HG03039 (cell line): ENCODE measurements at regions not wholly inside any gene's neighbourhood (a gene's known extent, or its start where the extent isn't known, plus 50 kb on each side); places are given as distances from the start of the nearest gene placed in this dataset.
"Not testable (repeated sequence)": the region's sequence is repeated elsewhere in the genome, so short reads cannot be mapped to it uniquely, and the experiment has no call there.

Experiments used
- ATAC-seq: cut with Tn5 transposase; IDR thresholded peaks from one replicate; pipeline ENCODE4 v1.9.1; 2021; ENCODE audit warnings: mild to moderate bottlenecking, moderate library complexity; ENCODE audit not compliant: unreplicated experiment

DNA sequence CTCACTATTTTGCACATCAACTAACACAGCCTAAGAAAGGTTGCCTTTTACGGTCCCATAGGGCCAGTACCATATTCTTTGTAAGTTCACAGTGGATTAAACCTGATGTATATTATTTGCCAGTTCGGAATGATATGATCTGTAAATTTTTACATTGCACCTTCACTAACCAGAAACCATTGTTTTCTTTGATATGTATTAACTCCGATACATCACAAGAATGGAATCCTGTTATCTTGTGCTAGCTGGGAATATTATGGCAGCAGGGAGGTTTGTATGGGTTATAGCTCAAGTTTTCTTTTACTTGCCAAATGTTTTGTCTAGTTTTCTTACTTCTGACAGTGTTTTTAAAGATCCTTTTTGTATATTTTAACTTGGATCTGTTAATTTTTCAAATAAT, 51.4 kb upstream of the S1PR1 start:
- no peak for ATAC-seq

GRCh38 chr1:101183388-101183699, 53.5 kb upstream of the S1PR1 start:
- no peak for ATAC-seq

- no peak for ATAC-seq
Measured at GRCh38 chr1:101182627-101183387, 54.0 kb upstream of the S1PR1 start.

DNA sequence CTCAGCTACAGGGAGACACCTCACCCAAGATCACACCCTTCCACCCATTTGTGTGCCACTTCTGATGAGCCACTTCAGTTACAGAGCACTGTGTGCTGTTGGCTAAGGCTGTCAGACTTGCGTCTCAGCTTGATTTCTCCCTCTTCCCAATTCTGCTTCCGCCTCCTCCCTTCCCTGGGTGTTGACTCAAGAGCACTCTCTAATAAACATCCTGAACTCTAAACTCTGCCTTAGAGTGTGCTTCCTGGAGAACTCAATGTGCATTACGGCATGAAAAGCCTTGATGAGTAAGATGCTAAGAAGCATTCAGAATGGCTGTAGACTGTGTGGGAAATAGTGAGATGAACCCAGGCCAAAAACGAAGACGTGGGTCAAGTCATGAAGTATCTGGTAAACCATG, 54.9 kb upstream of the S1PR1 start:
- no peak for ATAC-seq

GRCh38 chr1:101178688-101179491, 57.9 kb upstream of the S1PR1 start:
- peak; percentile 89 for ATAC-seq

- no peak for ATAC-seq
Measured at GRCh38 chr1:101178341-101178687, 58.5 kb upstream of the S1PR1 start.

DNA sequence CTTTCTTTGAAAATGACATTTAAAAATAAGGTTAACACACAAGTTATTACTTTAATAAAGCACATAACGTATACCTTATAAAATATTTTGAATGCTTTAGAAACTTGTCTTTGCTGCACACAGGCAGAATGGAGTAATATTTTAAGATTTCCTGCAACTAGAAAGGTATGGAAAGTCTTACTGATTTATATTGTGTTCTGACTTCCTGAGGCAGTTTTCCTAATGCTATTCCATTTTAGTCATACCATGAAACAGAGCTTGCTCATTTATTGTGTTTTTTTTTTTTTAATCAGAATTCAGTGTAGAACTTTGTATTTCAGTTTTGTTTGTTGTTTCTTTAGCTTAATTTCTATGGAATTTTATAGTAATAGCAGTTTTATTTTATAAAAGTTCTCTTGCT, 60.9 kb upstream of the S1PR1 start:
- ATAC-seq: no peak

DNA sequence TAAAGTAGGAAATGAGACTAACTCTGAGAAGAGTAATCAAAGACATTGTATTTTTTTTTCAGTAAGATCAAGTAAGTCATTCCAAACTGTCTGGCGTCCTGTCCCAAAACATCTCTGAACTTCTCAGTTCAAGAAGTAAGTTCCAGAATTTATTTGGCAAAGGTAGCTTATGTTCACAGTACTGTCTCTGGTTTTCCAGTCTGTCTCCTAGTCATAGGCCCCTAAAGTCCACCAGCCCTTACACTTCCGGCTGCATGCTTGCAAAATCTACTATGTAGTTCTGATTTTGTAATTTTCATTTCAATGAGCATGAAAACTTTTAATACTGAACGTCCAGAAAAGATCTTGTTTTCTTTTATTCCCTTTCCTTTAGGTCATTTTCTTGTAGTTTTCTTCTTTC, 61.4 kb upstream of the S1PR1 start:
- ATAC-seq: no peak

GRCh38 chr1:101174722-101175121, 62.1 kb upstream of the S1PR1 start:
- ATAC-seq: no peak

DNA sequence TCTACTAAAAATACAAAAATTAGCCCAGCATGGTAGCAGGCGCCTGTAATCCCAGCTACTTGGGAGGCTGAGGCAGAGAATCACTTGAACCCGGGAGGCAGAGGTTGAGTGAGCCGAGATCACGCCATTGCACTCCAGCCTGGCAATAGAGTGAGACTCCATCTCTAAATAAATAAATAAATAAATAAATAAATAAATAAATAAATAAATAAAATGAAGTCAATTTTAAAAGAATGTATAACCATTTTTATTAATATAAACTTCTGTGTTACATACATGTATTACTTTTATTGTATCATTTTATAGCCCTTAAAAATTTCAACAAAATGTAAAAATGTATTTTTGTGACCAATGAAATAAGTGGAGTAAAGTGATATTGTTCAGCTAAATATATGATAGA, 62.5 kb upstream of the S1PR1 start:
- not testable (repeated sequence) for ATAC-seq

GRCh38 chr1:101170506-101171050, 66.2 kb upstream of the S1PR1 start:
- no peak for ATAC-seq

DNA sequence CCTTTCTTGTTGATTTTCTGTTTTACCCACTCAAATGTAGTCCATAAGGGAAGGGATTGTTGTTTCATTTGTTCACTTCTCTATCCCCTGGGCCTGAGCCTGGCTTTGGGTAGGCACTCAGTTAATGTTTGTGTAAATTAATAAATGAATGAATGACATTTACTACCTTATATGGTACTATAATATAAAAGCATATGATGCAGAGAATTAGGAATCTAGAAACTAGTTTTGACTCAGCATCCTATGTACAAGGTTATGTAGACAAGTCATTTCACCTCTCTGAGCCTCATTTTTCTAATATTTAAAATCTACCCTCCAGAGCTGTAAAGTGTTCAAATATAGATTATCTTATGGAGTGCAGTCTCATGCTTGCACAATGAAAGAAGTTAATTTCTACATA, 68.9 kb upstream of the S1PR1 start:
- ATAC-seq: no peak

GRCh38 chr1:101166583-101167120, 70.2 kb upstream of the S1PR1 start:
- no peak for ATAC-seq

GRCh38 chr1:101165954-101166353, 70.9 kb upstream of the S1PR1 start:
- no peak for ATAC-seq

GRCh38 chr1:101165532-101165931, 71.3 kb upstream of the S1PR1 start:
- no peak for ATAC-seq

GRCh38 chr1:101164776-101165175, 72.0 kb upstream of the S1PR1 start:
- ATAC-seq: no peak

- ATAC-seq: no peak
Measured at GRCh38 chr1:101162736-101163735, 73.8 kb upstream of the S1PR1 start.

DNA sequence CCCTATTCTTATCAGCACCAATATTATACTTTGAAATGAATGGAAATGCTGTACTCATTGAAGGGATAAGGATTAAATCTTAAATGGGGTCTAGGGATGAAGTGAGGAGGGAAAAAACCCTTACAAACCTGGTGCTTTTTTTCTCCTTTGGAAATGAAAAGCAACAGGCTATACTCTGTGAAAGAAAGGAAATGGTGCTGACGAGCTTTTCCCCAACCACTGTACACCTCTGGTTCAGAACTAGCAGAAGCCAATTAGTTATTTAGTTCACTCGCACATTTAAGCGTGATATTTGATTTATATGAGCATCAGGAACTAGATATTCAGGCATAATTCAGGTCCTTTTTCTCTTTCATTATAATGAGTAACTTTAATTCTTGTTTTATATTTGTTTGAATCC, 74.5 kb upstream of the S1PR1 start:
- no peak for ATAC-seq

GRCh38 chr1:101161619-101162018, 75.2 kb upstream of the S1PR1 start:
- ATAC-seq: no peak

- no peak for ATAC-seq
Measured at GRCh38 chr1:101158424-101158823, 78.4 kb upstream of the S1PR1 start.

GRCh38 chr1:101154547-101154946, 82.3 kb upstream of the S1PR1 start:
- ATAC-seq: no peak
